Hepatocyte (in vitro differentiated cells): ENCODE measurements at regions not wholly inside any gene's neighbourhood (a gene's known extent, or its start where the extent isn't known, plus 50 kb on each side); places are given as distances from the start of the nearest gene placed in this dataset.

ENCODE experiments used
- DNase-seq: peaks from one replicate; pipeline ENCODE4 v3.0.0-alpha.2; 2016; ENCODE audit warnings: low spot score
- H2AFZ ChIP-seq: fragments of 200-600 bp; sonication (generic); 2 replicates; pipeline ENCODE4 v1.6.0; 2016; ENCODE audit warnings: antibody characterized with exemption, mild to moderate bottlenecking
- H3K27ac ChIP-seq: fragments of 200-600 bp; sonication (generic); 2 replicates; pipeline ENCODE4 v1.5.1; 2016; ENCODE audit warnings: mild to moderate bottlenecking
- H3K27me3 ChIP-seq: fragments of 200-600 bp; sonication (generic); 2 replicates; pipeline ENCODE4 v1.6.1; 2016
- H3K36me3 ChIP-seq: fragments of 200-600 bp; sonication (generic); replicated peaks from 2 replicates; pipeline ENCODE4 v1.5.1; 2016; ENCODE audit warnings: low read depth; ENCODE audit not compliant: insufficient read depth
- H3K4me1 ChIP-seq: fragments of 200-600 bp; sonication (generic); 2 replicates; pipeline ENCODE4 v1.5.1; 2016; ENCODE audit warnings: mild to moderate bottlenecking, moderate library complexity; ENCODE audit not compliant: insufficient read depth
- H3K4me2 ChIP-seq: fragments of 200-600 bp; sonication (generic); 2 replicates; pipeline ENCODE4 v1.6.0; 2016
- H3K4me3 ChIP-seq: fragments of 200-600 bp; sonication (generic); 2 replicates; pipeline ENCODE4 v1.5.1; 2016; ENCODE audit warnings: mild to moderate bottlenecking
- H3K79me2 ChIP-seq: fragments of 200-600 bp; sonication (generic); 2 replicates; pipeline ENCODE4 v1.6.0; 2017; ENCODE audit warnings: mild to moderate bottlenecking
- H3K9me2 ChIP-seq: fragments of 200-600 bp; sonication (generic); replicated peaks from 2 replicates; pipeline ENCODE4 v1.6.0; 2017; ENCODE audit warnings: mild to moderate bottlenecking; ENCODE audit not compliant: insufficient read depth
- H3K9me3 ChIP-seq: fragments of 200-600 bp; sonication (generic); 2 replicates; pipeline ENCODE4 v1.5.1; 2016; ENCODE audit warnings: low read depth, mild to moderate bottlenecking
- H4K20me1 ChIP-seq: fragments of 200-600 bp; sonication (generic); 2 replicates; pipeline ENCODE4 v1.6.0; 2016; ENCODE audit warnings: mild to moderate bottlenecking; ENCODE audit not compliant: insufficient read depth, poor library complexity, severe bottlenecking
- CTCF ChIP-seq: fragments of 200-600 bp; sonication (generic); IDR thresholded peaks from 2 replicates; pipeline ENCODE4 v1.5.1; 2016; ENCODE audit warnings: antibody characterized with exemption, mild to moderate bottlenecking; ENCODE audit not compliant: poor library complexity
- EZH2 ChIP-seq: fragments of 200-600 bp; sonication (generic); IDR thresholded peaks from 2 replicates; pipeline ENCODE4 v1.6.1; 2016; ENCODE audit warnings: antibody characterized with exemption, mild to moderate bottlenecking, borderline replicate concordance
- EZH2phosphoT487 ChIP-seq: fragments of 200-600 bp; sonication (generic); IDR thresholded peaks from one replicate; pipeline ENCODE4 v1.6.1; 2018; ENCODE audit warnings: antibody characterized with exemption, mild to moderate bottlenecking, low read depth, moderate library complexity; ENCODE audit not compliant: unreplicated experiment, severe bottlenecking
- WGBS: methylation state at CpG from one replicate; pipeline ENCODE4 v1.1.6; 2016; ENCODE audit warnings: low lambda C conversion rate; ENCODE audit errors: missing lambda C conversion rate; 5-methylcytosine and 5-hydroxymethylcytosine counted together

- no peak for TF ChIP-seq CTCF
- TF ChIP-seq EZH2phosphoT487: no peak
- no peak for TF ChIP-seq EZH2
- H3K36me3 ChIP-seq: no peaks in the 10 kb centered on the region
- H2AFZ ChIP-seq: no peak overlapping the region
- H4K20me1 ChIP-seq: no peaks in the 10 kb centered on the region
- DNase-seq: no peak
- no peaks in the 10 kb centered on the region for H3K4me1 ChIP-seq
- 83% methylated on average over 6 of the region's 6 CpGs for WGBS
- no peak overlapping the region for H3K4me2 ChIP-seq
- H3K9me2 ChIP-seq: no peaks in the 10 kb centered on the region
- H3K79me2 ChIP-seq: no peaks in the 10 kb centered on the region
- no peak overlapping the region for H3K4me3 ChIP-seq
- H3K9me3 ChIP-seq: no peaks in the 10 kb centered on the region
- H3K27me3 ChIP-seq: peaks cover 20% of the 10 kb centered on the region
- H3K27ac ChIP-seq: no peak overlapping the region
These were observed 63.2 kb upstream of the SLC24A4 start for GRCh38 chr14:92259613-92260357.

GRCh38 chr14:92263681-92264080 lies 59.3 kb upstream of the SLC24A4 start:
- Histone ChIP-seq H3K27ac (no peak overlapping the region), H3K4me3 (no peak overlapping the region), H3K79me2 (no peaks in the 10 kb centered on the region), H3K36me3 (no peaks in the 10 kb centered on the region), H3K4me1 (no peaks in the 10 kb centered on the region), H4K20me1 (no peaks in the 10 kb centered on the region), H2AFZ (no peak overlapping the region), H3K4me2 (no peak overlapping the region), H3K27me3 (no peaks in the 10 kb centered on the region), H3K9me3 (no peaks in the 10 kb centered on the region), H3K9me2 (no peaks in the 10 kb centered on the region)
- DNase-seq: no peak
- 56% methylated on average over 8 of the region's 8 CpGs for WGBS
- TF ChIP-seq EZH2: no peak
- no peak for TF ChIP-seq EZH2phosphoT487
- TF ChIP-seq CTCF: no peak

- no peaks in the 10 kb centered on the region for H3K9me2 ChIP-seq
- no peaks in the 10 kb centered on the region for H3K79me2 ChIP-seq
- no peak overlapping the region for H3K27ac ChIP-seq
- no peak overlapping the region for H2AFZ ChIP-seq
- TF ChIP-seq EZH2 (no peak), CTCF (no peak), EZH2phosphoT487 (no peak)
- no peak overlapping the region for H3K4me3 ChIP-seq
- H3K36me3 ChIP-seq: no peaks in the 10 kb centered on the region
- no peaks in the 10 kb centered on the region for H3K27me3 ChIP-seq
- DNase-seq: no peak
- H3K4me1 ChIP-seq: no peaks in the 10 kb centered on the region
- WGBS: 81% methylated on average over 7 of the region's 7 CpGs
- H3K4me2 ChIP-seq: no peak overlapping the region
- no peaks in the 10 kb centered on the region for H4K20me1 ChIP-seq
- no peaks in the 10 kb centered on the region for H3K9me3 ChIP-seq
These were observed 58.8 kb upstream of the SLC24A4 start for GRCh38 chr14:92264195-92264594.
